ENCODE measurements at regions not wholly inside any gene's neighbourhood (a gene's known extent, or its start where the extent isn't known, plus 50 kb on each side); places are given as distances from the start of the nearest gene placed in this dataset.

DNA sequence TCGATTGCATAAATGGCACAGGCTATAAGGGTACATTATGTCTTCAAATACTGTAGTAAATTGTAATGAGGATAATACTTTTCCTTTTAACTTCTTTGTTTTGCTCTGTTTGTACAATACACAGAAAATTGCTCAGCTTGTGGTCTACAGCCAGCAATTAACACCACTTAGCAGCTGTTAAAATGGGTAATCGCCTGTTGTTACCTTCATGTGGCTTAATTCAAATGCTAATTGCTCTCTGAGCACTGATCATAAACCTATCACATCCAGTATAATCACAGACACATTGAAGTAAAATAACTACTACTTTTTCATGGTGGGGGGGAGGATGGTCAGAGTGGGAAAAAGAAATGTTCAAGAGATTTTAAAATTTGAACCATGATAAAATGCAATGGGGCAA is 1164.1 kb upstream of the CNTN5 start:
- POLR2A ChIA-PET: no interaction called here
- no peak for DNase-seq
- no peaks in the 10 kb centered on the region for H3K27me3 ChIP-seq (replicated peaks in 1 of 4; ENCODE audit: control extremely low read depth in 1 of 4, control insufficient read depth in 3 of 4, insufficient read depth in 4 of 4, low read length in 3 of 4)
- Mint-ChIP-seq H3K27me3 (no peaks in the 10 kb centered on the region), H3K4me1 (no peaks in the 10 kb centered on the region), H3K4me3 (no peak overlapping the region), H3K9me3 (ENCODE audit: insufficient read depth) (peaks cover 6% of the 10 kb centered on the region), H3K27ac (no peak overlapping the region)
- no peak overlapping the region for H3K4me2 ChIP-seq (replicated peaks; ENCODE audit: low read depth, low read length, poor library complexity, severe bottlenecking)
- H3K4me3 ChIP-seq (ENCODE audit: control extremely low read depth in 1 of 5, extremely low read depth in 1 of 5, insufficient read depth in 1 of 5, low read depth in 2 of 5, low read length in 4 of 5): no peak overlapping the region
- WGBS (ENCODE audit: insufficient coverage): no CpG with 5 or more reads among the region's 2 CpGs
- peaks cover 0 to 5% (median 0%) of the 10 kb centered on the region in 3 donors for H3K9me3 ChIP-seq (ENCODE audit: control extremely low read depth in 1 of 3, control insufficient read depth in 2 of 3, insufficient read depth in 1 of 3, low read length in 2 of 3)
- H3K27ac ChIP-seq (ENCODE audit: low read length in 2 of 2): no peak overlapping the region
- no peaks in the 10 kb centered on the region for H3K4me1 ChIP-seq (ENCODE audit: control insufficient read depth in 2 of 2, insufficient read depth in 2 of 2, low read length in 2 of 2)
- TF ChIP-seq CTCF (IDR thresholded peaks at IDR 0.05) (no peak), EZH2 (IDR thresholded peaks at IDR 0.05; ENCODE audit: borderline replicate concordance, insufficient read depth, low read depth, low read length, poor library complexity, severe bottlenecking) (no peak)
- no peak overlapping the region for H3K9ac ChIP-seq (ENCODE audit: low read length)
- no peaks in the 10 kb centered on the region for H3K36me3 ChIP-seq (replicated peaks in 1 of 2; ENCODE audit: control extremely low read depth in 1 of 2, control insufficient read depth in 1 of 2, extremely low read depth in 1 of 2, insufficient read depth in 2 of 2, low read length in 1 of 2)
- no peak for ATAC-seq (ENCODE audit: low read depth)
- intact Hi-C loops (cut with micrococcal nuclease): no loop called here
- H4K20me1 ChIP-seq (ENCODE audit: control insufficient read depth, insufficient read depth, low read length, poor library complexity, severe bottlenecking): no peaks in the 10 kb centered on the region
- no peak overlapping the region for H2AFZ ChIP-seq (ENCODE audit: insufficient read depth, low read depth, low read length, poor library complexity, severe bottlenecking)
- no peaks in the 10 kb centered on the region for H3K79me2 ChIP-seq (ENCODE audit: control insufficient read depth, insufficient read depth, low read length)
- CTCF ChIA-PET: no interaction called here

- ATAC-seq (ENCODE audit: low read depth): no peak
These were observed 1160.5 kb upstream of the CNTN5 start for GRCh38 chr11:97860237-97860636.

More at GRCh38 chr11:97860237-97860636, 1160.5 kb upstream of the CNTN5 start:
- POLR2A ChIA-PET: no interaction called here
- H3K9ac ChIP-seq (ENCODE audit: low read length): no peak overlapping the region
- H3K4me2 ChIP-seq (replicated peaks; ENCODE audit: low read depth, low read length, poor library complexity, severe bottlenecking): no peak overlapping the region
- H3K9me3 ChIP-seq (ENCODE audit: control extremely low read depth in 1 of 3, control insufficient read depth in 2 of 3, insufficient read depth in 1 of 3, low read length in 2 of 3): no peaks in the 10 kb centered on the region
- no peak for DNase-seq
- peaks cover 5% of the 10 kb centered on the region for H3K9me3 Mint-ChIP-seq (ENCODE audit: insufficient read depth)
- WGBS (ENCODE audit: insufficient coverage): 57% methylated on average over 1 of the region's 1 CpG
- no peaks in the 10 kb centered on the region for H3K4me1 Mint-ChIP-seq
- H3K27ac ChIP-seq (ENCODE audit: low read length in 2 of 2): no peak overlapping the region
- H3K27me3 Mint-ChIP-seq: no peaks in the 10 kb centered on the region
- no peaks in the 10 kb centered on the region for H3K36me3 ChIP-seq (replicated peaks in 1 of 2; ENCODE audit: control extremely low read depth in 1 of 2, control insufficient read depth in 1 of 2, extremely low read depth in 1 of 2, insufficient read depth in 2 of 2, low read length in 1 of 2)
- CTCF ChIA-PET: no interaction called here
- no peak overlapping the region for H3K27ac Mint-ChIP-seq
- no peak overlapping the region for H2AFZ ChIP-seq (ENCODE audit: insufficient read depth, low read depth, low read length, poor library complexity, severe bottlenecking)
- H3K79me2 ChIP-seq (ENCODE audit: control insufficient read depth, insufficient read depth, low read length): no peaks in the 10 kb centered on the region
- no peaks in the 10 kb centered on the region for H3K27me3 ChIP-seq (replicated peaks in 1 of 4; ENCODE audit: control extremely low read depth in 1 of 4, control insufficient read depth in 3 of 4, insufficient read depth in 4 of 4, low read length in 3 of 4)
- TF ChIP-seq CTCF (IDR thresholded peaks at IDR 0.05) (no peak), EZH2 (IDR thresholded peaks at IDR 0.05; ENCODE audit: borderline replicate concordance, insufficient read depth, low read depth, low read length, poor library complexity, severe bottlenecking) (no peak)
- intact Hi-C loops (cut with micrococcal nuclease): no loop called here
- no peak overlapping the region for H3K4me3 Mint-ChIP-seq
- no peak overlapping the region for H3K4me3 ChIP-seq (ENCODE audit: control extremely low read depth in 1 of 5, extremely low read depth in 1 of 5, insufficient read depth in 1 of 5, low read depth in 2 of 5, low read length in 4 of 5)
- H4K20me1 ChIP-seq (ENCODE audit: control insufficient read depth, insufficient read depth, low read length, poor library complexity, severe bottlenecking): no peaks in the 10 kb centered on the region
- H3K4me1 ChIP-seq (ENCODE audit: control insufficient read depth in 2 of 2, insufficient read depth in 2 of 2, low read length in 2 of 2): no peaks in the 10 kb centered on the region
